Ovary (tissue), 7 donors: ENCODE measurements at regions not wholly inside any gene's neighbourhood (a gene's known extent, or its start where the extent isn't known, plus 50 kb on each side); places are given as distances from the start of the nearest gene placed in this dataset.
A peak's percentile ranks its signal among the peaks of the same experiment; 100 is the strongest.
"Not testable (repeated sequence)": the region's sequence is repeated elsewhere in the genome, so short reads cannot be mapped to it uniquely, and the experiment has no call there.

Experiments
- DNase-seq, 5 donors: peaks; one replicate each; pipeline ENCODE4 v3.0.0-alpha.2; 2019 to 2020
- H3K27ac ChIP-seq, 2 donors: fragments of 200-600 bp; one replicate each; pipeline versions ENCODE4 v1.5.1 to v1.8.0; 2019 to 2022
- H3K27me3 ChIP-seq: fragments of 200-600 bp; one replicate; pipeline ENCODE4 v1.8.0; 2022
- H3K36me3 ChIP-seq: fragments of 200-600 bp; sonication (generic); one replicate; pipeline ENCODE4 v1.5.1; 2019
- H3K4me1 ChIP-seq: one replicate; pipeline ENCODE4 v1.8.1; 2013; ENCODE audit warnings: mild to moderate bottlenecking, moderate library complexity; ENCODE audit not compliant: insufficient read depth
- H3K4me3 ChIP-seq: fragments of 200-600 bp; sonication (generic); one replicate; pipeline ENCODE4 v1.5.1; 2017
- H3K9me3 ChIP-seq, 2 donors: fragments of 200-600 bp in 1 of 2; sonication (generic) in 1 of 2; one replicate each; pipeline versions ENCODE4 v1.5.1 to v1.8.1; 2013 to 2019; ENCODE audit warnings: mild to moderate bottlenecking in 1 of 2, moderate library complexity in 1 of 2
- CTCF ChIP-seq, 3 donors: fragments of 450-650 bp in 2 of 3; fragments of 200-600 bp in 1 of 3; IDR thresholded peaks; one replicate each; pipeline versions ENCODE4 v1.5.1 to v1.8.0; 2016 to 2022; ENCODE audit warnings: antibody characterized with exemption in 3 of 3, mild to moderate bottlenecking in 1 of 3
- EP300 ChIP-seq: sonication (generic); formaldehyde crosslinking; IDR thresholded peaks from one replicate; pipeline ENCODE4 v1.6.1; 2017; ENCODE audit warnings: antibody characterized with exemption
- POLR2A ChIP-seq: fragments of 450-650 bp; IDR thresholded peaks from one replicate; pipeline ENCODE4 v1.6.1; 2017; ENCODE audit warnings: antibody characterized with exemption, mild to moderate bottlenecking, moderate library complexity
- WGBS, 3 donors: extraction: QIAGEN DNeasy Blood & Tissue Kit in 1 of 3; methylation state at CpG; one replicate each; pipeline versions ENCODE4 v1.1.5 to v1.1.7; 2013 to 2017; 5-methylcytosine and 5-hydroxymethylcytosine counted together
- intact Hi-C, 4 donors: fragments of 100-400 bp; cut with DNase I; formaldehyde crosslinking; loops; one replicate each; pipeline versions ENCODE4 v1.11.0 to v1.15.1; 2022 to 2023
- donor health status: DM: no; HTN: no; CAD: no; lungs with moderate emphysema.
- donor health status: DM: no; HTN: no; CAD: no.
- donor health status: Bipolar disorder and iron deficiency.
- donor health status: DM: no; HTN: no; CAD: no.
- donor health status: DM: yes; HTN: yes; CAD: no.

- DNase-seq: peak in 1 of 5 donors; percentile 10
- H3K27me3 ChIP-seq: no peaks in the 10 kb centered on the region
- intact Hi-C loops: no loop called here
- no peaks in the 10 kb centered on the region for H3K36me3 ChIP-seq
- H3K9me3 ChIP-seq: no peaks in the 10 kb centered on the region
- no peaks in the 10 kb centered on the region for H3K4me1 ChIP-seq
- H3K4me3 ChIP-seq: no peak overlapping the region
- whole genome bisulfite sequencing, 3 donors: 76 to 88% (median 87%) methylated on average over 6 of the region's 6 CpGs
- no peak overlapping the region for H3K27ac ChIP-seq
- TF ChIP-seq EP300 (no peak), CTCF (IDR thresholded peaks at IDR 0.05) (no peak), POLR2A (no peak)
These were observed 322.1 kb downstream of the ADGRD1 start for GRCh38 chr12:131275824-131276223.

DNA sequence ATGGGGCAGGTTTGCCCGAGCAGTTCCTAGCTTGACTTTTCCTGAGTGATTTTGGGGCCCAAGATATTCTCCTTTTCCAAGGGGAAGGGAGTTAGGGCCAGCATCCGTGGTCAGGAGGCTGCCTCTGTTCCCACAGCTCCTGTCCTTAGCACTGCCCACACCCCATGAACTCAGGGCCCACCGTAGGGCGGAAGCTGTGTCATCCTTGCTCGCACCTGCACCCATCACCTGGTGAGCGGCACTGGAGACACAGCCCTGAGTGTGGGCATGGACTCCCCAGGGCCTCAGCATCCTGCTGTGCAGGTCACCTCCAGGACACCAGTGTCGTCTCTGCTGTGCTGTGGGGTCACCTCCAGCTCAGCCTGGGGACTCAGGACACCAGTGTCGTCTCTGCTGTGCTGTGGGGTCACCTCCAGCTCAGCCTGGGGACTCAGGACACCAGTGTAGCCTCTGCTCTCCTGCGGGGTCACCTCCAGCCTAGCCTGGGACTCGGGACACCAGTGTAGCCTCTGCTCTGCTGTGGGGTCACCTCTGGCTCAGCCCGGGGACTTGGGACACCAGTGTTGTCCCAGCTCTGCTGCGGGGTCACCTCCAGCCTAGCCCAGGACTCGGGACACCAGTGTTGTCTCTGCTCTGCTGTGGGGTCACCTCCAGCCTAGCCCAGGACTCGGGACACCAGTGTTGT is 322.9 kb downstream of the ADGRD1 start:
- 82 to 92% (median 83%) methylated on average over 13 to 14 of the region's 14 CpGs for WGBS, 3 donors
- no peaks in the 10 kb centered on the region for H3K27me3 ChIP-seq
- intact Hi-C loops: no loop called here
- DNase-seq: no peak
- H3K27ac ChIP-seq: no peak overlapping the region
- TF ChIP-seq POLR2A (no peak), CTCF (IDR thresholded peaks at IDR 0.05) (no peak), EP300 (no peak)
- H3K9me3 ChIP-seq: no peaks in the 10 kb centered on the region
- no peaks in the 10 kb centered on the region for H3K4me1 ChIP-seq
- H3K36me3 ChIP-seq: no peaks in the 10 kb centered on the region
- H3K4me3 ChIP-seq: no peak overlapping the region

DNA sequence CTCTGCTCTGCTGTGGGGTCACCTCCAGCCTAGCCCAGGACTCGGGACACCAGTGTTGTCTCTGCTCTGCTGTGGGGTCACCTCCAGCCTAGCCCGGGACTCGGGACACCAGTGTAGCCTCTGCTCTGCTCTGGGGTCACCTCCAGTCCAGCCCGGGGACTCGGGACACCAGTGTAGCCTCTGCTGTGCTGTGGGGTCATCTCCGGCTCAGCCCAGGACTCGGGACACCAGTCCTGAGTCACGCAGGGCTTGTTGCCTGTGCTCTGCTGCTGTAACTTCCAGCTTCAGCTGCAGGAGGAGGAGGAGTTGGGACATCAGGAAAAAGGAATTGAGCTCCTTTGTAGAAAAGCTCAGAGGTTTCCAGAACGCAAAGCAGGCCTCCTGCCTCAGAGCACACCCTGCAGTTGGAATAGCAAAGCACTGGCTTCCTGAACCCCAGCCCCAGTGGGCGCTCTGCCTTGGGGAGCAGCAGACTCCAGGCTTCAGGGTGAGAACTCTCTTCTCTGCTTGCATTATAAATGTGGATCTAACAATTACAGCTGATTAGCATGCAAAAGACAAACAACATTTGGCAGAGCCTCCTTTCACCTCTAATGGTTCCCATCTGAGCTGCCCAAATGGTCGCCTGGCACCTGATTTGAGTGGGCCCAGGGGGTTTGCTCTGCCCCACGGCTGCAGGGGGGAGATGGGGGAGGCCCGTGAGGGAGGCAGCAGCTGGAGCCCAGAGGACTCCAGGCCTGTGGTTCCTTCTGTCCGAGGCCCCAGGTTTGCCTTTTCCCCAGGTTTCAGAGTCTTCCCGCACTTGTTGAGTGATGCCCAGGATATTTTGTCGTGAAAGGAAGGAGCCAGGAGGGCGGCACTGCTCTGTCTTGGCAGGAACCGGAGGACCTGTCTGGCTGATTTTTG is 323.7 kb downstream of the ADGRD1 start:
- H3K4me3 ChIP-seq, H3K4me1 ChIP-seq, H3K27ac ChIP-seq, H3K36me3 ChIP-seq, intact Hi-C loops, H3K27me3 ChIP-seq, H3K9me3 ChIP-seq: not testable (repeated sequence)
- DNase-seq: peak in 1 of 5 donors; percentile 5
- WGBS, 3 donors: 75 to 78% (median 76%) methylated on average over 15 to 16 of the region's 18 CpGs

DNA sequence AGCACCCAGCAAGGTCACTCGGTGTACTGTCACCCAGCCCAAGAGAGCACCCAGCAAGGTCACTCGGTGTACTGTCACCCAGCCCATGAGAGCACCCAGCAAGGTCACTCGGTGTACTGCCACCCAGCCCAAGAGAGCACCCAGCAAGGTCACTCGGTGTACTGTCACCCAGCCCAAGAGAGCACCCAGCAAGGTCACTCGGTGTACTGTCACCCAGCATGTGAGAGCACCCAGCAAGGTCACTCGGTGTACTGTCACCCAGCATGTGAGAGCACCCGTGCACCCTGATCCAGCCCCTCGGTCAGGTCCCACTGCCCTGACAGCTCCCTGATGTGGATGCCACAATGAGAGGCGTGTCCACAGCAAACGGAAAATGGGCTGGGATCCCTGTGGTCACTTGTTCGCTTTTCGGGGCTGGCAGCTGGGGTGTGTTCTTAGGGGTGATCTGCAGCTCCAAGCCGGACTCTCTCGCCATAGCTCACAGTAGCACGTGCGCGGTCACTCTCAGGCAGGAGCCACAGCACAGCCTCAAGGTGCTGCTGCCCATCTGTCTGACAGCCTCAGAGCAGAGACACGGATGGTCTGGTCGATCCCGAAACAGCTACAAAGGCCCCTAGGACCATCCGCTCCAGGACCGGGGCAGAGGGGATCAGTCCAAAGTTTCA is 324.9 kb downstream of the ADGRD1 start:
- DNase-seq: peak in 3 of 5 donors; percentile 13 to 31 (median 29)
- intact Hi-C loops, H3K4me1 ChIP-seq, H3K27me3 ChIP-seq, H3K36me3 ChIP-seq, H3K4me3 ChIP-seq, H3K9me3 ChIP-seq, H3K27ac ChIP-seq: not testable (repeated sequence)
- 82 to 88% (median 84%) methylated on average over 15 to 21 of the region's 22 CpGs for WGBS, 3 donors

GRCh38 chr12:131279281-131279921 is 325.7 kb downstream of the ADGRD1 start:
- intact Hi-C loops: no loop called here

More at GRCh38 chr12:131279281-131279921, 325.7 kb downstream of the ADGRD1 start:
- TF ChIP-seq POLR2A (no peak), CTCF (IDR thresholded peaks at IDR 0.05) (no peak), EP300 (no peak)
- 62 to 71% (median 70%) methylated on average over 12 to 13 of the region's 13 CpGs for WGBS, 3 donors
- no peaks in the 10 kb centered on the region for H3K9me3 ChIP-seq
- peak in 4 of 5 donors; percentile 4 to 29 (median 13) for DNase-seq
- H3K27me3 ChIP-seq: no peaks in the 10 kb centered on the region
- no peak overlapping the region for H3K4me3 ChIP-seq
- H3K36me3 ChIP-seq: no peaks in the 10 kb centered on the region
- no peak overlapping the region for H3K27ac ChIP-seq
- H3K4me1 ChIP-seq: no peaks in the 10 kb centered on the region
